Fibroblast of lung (primary cell): ENCODE measurements at regions not wholly inside any gene's neighbourhood (a gene's known extent, or its start where the extent isn't known, plus 50 kb on each side); places are given as distances from the start of the nearest gene placed in this dataset.

Experiments
- DNase-seq, 2 donors: peaks; one replicate each; pipeline versions ENCODE4 v3.0.0 to v3.0.0-alpha.2; 2010; ENCODE audit warnings: low read depth in 2 of 2
- H2AFZ ChIP-seq: 2 replicates; pipeline ENCODE4 v1.5.1; 2012; ENCODE audit warnings: low read length, control low read depth, inconsistent platforms
- H3K27ac ChIP-seq: 2 replicates; pipeline ENCODE4 v1.5.1; 2011; ENCODE audit warnings: low read length, control low read depth; ENCODE audit not compliant: insufficient read depth
- H3K27me3 ChIP-seq: 2 replicates; pipeline ENCODE4 v1.5.1; 2011; ENCODE audit warnings: mild to moderate bottlenecking, low read length; ENCODE audit not compliant: control insufficient read depth, insufficient read depth
- H3K36me3 ChIP-seq: 2 replicates; pipeline ENCODE4 v1.5.1; 2011; ENCODE audit warnings: low read length; ENCODE audit not compliant: control insufficient read depth, insufficient read depth
- H3K4me1 ChIP-seq: 2 replicates; pipeline ENCODE4 v1.5.1; 2011; ENCODE audit warnings: low read length; ENCODE audit not compliant: control insufficient read depth, insufficient read depth; ENCODE audit errors: extremely low read depth
- H3K4me2 ChIP-seq: 2 replicates; pipeline ENCODE4 v1.5.1; 2011; ENCODE audit warnings: low read length, control low read depth; ENCODE audit not compliant: insufficient read depth; ENCODE audit errors: extremely low read depth
- H3K4me3 ChIP-seq, 4 experiments: fragments of 200-600 bp in 1 of 4; sonication (generic) in 1 of 4; replicated peaks in 1 of 4; 2 replicates each; pipeline ENCODE4 v1.5.1; 2011 to 2016; ENCODE audit warnings: low read length in 4 of 4, low read depth in 3 of 4, mild to moderate bottlenecking in 3 of 4, control low read depth in 2 of 4, inconsistent platforms in 1 of 4, mixed read lengths in 1 of 4; ENCODE audit not compliant: insufficient read depth in 1 of 4; ENCODE audit errors: control extremely low read depth in 1 of 4
- H3K79me2 ChIP-seq: 2 replicates; pipeline ENCODE4 v1.5.1; 2012; ENCODE audit warnings: mild to moderate bottlenecking, low read length, inconsistent platforms; ENCODE audit not compliant: control insufficient read depth, insufficient read depth
- H3K9ac ChIP-seq: 2 replicates; pipeline ENCODE4 v1.5.1; 2011; ENCODE audit warnings: mild to moderate bottlenecking, low read length, control low read depth; ENCODE audit not compliant: insufficient read depth
- H3K9me3 ChIP-seq: 2 replicates; pipeline ENCODE4 v1.5.1; 2012; ENCODE audit warnings: low read depth, low read length; ENCODE audit not compliant: control insufficient read depth, insufficient read depth
- H4K20me1 ChIP-seq: 2 replicates; pipeline ENCODE4 v1.5.1; 2011; ENCODE audit warnings: low read length; ENCODE audit not compliant: control insufficient read depth, insufficient read depth; ENCODE audit errors: extremely low read depth
- EZH2 ChIP-seq: IDR thresholded peaks from 2 replicates; pipeline ENCODE4 v1.5.1; 2012; ENCODE audit warnings: low read length, control low read depth, mild to moderate bottlenecking; ENCODE audit errors: missing control alignments
- TF ChIP-seq, protein P1 (sequence below), 2 donors: IDR thresholded peaks in 1 of 2; conservative IDR thresholded peaks in 1 of 2; 1 replicate in 1 of 2; 2 replicates in 1 of 2; pipeline ENCODE4 v1.5.1; 2011 to 2012; ENCODE audit warnings: low read length in 2 of 2, control low read depth in 1 of 2, inconsistent platforms in 1 of 2, low read depth in 1 of 2, mild to moderate bottlenecking in 1 of 2

DNA sequence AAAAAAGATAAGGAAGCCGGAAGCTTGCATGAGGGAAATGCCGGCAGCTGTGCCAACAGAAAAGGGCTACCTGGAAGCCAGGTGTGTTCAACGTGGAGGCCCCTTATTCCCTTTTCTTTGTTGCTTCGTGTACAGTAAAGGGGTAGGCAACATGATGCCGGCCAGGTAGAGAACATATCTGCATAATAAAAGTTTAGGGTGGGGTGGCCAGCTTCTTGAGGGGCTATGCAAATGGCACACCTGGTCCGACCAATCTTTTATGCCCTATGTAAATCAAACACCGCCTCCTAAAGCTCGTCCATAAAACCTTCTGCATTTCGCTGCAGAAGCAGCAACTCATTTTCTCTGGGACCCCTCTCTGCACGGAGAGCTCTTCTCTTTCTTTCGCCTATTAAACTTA, 911.6 kb downstream of the KCNJ2 start:
- H3K27ac ChIP-seq, result no peak overlapping the region
- H3K36me3 ChIP-seq, result no peaks in the 10 kb centered on the region
- no peak for DNase-seq
- no peak overlapping the region for H3K9ac ChIP-seq
- TF ChIP-seq, protein P1, sequence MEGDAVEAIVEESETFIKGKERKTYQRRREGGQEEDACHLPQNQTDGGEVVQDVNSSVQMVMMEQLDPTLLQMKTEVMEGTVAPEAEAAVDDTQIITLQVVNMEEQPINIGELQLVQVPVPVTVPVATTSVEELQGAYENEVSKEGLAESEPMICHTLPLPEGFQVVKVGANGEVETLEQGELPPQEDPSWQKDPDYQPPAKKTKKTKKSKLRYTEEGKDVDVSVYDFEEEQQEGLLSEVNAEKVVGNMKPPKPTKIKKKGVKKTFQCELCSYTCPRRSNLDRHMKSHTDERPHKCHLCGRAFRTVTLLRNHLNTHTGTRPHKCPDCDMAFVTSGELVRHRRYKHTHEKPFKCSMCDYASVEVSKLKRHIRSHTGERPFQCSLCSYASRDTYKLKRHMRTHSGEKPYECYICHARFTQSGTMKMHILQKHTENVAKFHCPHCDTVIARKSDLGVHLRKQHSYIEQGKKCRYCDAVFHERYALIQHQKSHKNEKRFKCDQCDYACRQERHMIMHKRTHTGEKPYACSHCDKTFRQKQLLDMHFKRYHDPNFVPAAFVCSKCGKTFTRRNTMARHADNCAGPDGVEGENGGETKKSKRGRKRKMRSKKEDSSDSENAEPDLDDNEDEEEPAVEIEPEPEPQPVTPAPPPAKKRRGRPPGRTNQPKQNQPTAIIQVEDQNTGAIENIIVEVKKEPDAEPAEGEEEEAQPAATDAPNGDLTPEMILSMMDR (conservative IDR thresholded peaks at IDR 0.05 in 1 of 2, IDR thresholded peaks at IDR 0.05 in 1 of 2; ENCODE audit: low read depth in 1 of 2, low read length in 2 of 2), result no peak
- TF ChIP-seq EZH2, result no peak
- H3K79me2 ChIP-seq, result no peaks in the 10 kb centered on the region
- no peaks in the 10 kb centered on the region for H4K20me1 ChIP-seq
- H3K9me3 ChIP-seq, result no peaks in the 10 kb centered on the region
- H3K4me3 ChIP-seq, result no peak overlapping the region
- H2AFZ ChIP-seq, result no peak overlapping the region
- no peaks in the 10 kb centered on the region for H3K4me1 ChIP-seq
- no peak overlapping the region for H3K4me2 ChIP-seq
- no peaks in the 10 kb centered on the region for H3K27me3 ChIP-seq

DNA sequence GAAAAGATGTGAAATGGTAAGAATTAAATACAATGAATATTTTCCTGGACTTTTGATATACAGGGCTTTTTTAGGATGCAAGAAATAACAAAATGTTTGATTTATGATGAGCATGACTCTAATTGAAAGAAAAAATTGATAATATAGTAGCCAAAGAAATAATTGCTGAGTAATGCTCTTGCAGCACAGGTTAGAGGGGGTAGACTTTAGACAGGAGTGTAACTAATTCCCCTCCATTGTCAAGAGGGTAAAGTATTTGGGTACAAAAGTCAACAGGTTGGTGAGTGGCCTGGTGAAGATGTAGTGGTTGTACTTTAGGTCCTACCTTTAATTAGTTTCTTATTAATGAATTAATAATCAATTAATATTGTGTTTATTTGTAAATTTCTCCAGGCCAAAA, 912.3 kb downstream of the KCNJ2 start:
- H3K4me2 ChIP-seq, result no peak overlapping the region

DNA sequence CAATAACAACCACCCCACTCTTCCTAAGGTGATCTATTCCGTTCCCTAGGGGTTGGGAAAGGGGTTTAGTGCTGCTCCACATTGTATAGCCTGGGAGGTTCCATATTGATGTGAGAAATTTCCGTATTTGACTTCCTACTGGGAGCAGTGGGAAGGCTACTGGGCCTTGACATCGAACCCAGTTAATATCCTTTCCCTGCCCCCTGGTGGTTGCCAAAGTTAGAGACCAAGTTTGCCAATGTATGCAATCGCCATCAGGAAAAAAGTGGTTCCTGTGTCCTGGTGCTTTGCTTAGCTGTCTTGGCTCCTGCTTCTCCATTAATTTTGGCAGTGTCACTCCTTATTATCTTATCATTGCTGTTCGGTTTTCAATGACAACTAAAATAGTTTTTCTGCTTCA, 914.9 kb downstream of the KCNJ2 start:
- Histone ChIP-seq H3K27me3 (no peaks in the 10 kb centered on the region), H3K4me1 (no peaks in the 10 kb centered on the region), H3K36me3 (no peaks in the 10 kb centered on the region), H3K27ac (no peak overlapping the region), H3K9me3 (no peaks in the 10 kb centered on the region), H3K4me2 (no peak overlapping the region), H3K4me3 (no peak overlapping the region), H3K9ac (no peak overlapping the region), H4K20me1 (no peaks in the 10 kb centered on the region), H2AFZ (no peak overlapping the region), H3K79me2 (no peaks in the 10 kb centered on the region)
- TF ChIP-seq EZH2, result no peak
- TF ChIP-seq, protein P1 (conservative IDR thresholded peaks at IDR 0.05 in 1 of 2, IDR thresholded peaks at IDR 0.05 in 1 of 2; ENCODE audit: low read depth in 1 of 2, low read length in 2 of 2), result peak; percentile 30 to 42
- peak in 1 of 2 donors; percentile 42 for DNase-seq

More for the DNA sequence above, 912.3 kb downstream of the KCNJ2 start:
- no peak overlapping the region for H3K4me3 ChIP-seq
- no peaks in the 10 kb centered on the region for H3K79me2 ChIP-seq
- H3K4me1 ChIP-seq, result no peaks in the 10 kb centered on the region
- H2AFZ ChIP-seq, result no peak overlapping the region
- H3K27ac ChIP-seq, result no peak overlapping the region
- no peak for DNase-seq
- no peaks in the 10 kb centered on the region for H3K27me3 ChIP-seq
- no peaks in the 10 kb centered on the region for H4K20me1 ChIP-seq
- H3K9me3 ChIP-seq, result no peaks in the 10 kb centered on the region
- H3K9ac ChIP-seq, result no peak overlapping the region
- H3K36me3 ChIP-seq, result no peaks in the 10 kb centered on the region
- TF ChIP-seq EZH2, result no peak
- TF ChIP-seq, protein P1 (conservative IDR thresholded peaks at IDR 0.05 in 1 of 2, IDR thresholded peaks at IDR 0.05 in 1 of 2; ENCODE audit: low read depth in 1 of 2, low read length in 2 of 2), result no peak
